ENCODE measurements at regions not wholly inside any gene's neighbourhood (a gene's known extent, or its start where the extent isn't known, plus 50 kb on each side); places are given as distances from the start of the nearest gene placed in this dataset.
A peak's percentile ranks its signal among the peaks of the same experiment; 100 is the strongest.

DNA sequence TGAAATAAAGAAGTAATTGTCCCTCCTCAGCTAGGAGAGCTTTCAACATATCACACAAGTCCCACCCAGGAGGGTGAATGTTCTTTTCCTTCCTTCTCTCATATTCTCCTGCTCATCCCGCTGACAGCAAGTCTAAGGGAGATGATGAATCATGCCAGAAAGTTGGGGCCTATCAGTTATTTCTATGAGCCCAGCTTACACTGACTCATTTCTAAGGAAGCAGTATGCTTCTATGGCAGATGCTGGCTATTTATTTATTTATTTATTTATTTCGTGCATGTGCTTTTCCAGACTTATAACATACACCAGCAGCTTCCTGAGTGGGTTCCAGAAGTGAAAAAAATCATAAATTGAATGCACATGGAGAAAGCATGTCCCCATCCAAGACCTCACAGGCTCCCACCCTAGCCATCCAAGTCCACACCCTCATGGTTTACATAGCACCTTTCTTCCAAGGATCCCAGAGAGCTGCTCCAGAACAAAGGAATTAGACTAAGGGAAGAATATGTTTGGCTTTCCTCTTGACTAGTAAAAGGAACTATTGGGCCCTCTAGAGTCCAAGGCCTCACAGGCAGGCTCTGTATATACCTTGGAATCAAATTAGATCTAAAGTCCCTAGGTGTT, 1074.2 kb upstream of the ZEB2 start:
- FAIRE-seq = no peak

DNA sequence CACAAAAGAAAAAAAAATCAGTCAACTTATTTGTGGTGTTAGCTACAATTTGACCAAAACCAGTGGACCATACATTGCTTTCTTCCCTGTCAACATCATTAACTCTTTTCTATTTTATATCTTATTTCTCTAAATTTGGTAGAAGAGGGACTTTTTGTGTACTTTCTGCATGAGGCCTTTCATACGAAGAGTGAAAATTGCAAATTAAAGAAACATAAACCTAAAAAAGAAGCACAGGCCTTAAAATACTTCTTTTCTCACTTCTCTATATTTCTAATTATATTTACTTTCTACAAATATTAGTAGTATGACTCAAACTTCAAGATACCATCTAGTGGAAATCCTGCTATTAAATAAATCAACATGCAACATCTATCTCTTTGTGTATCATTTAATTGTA, 1073.4 kb upstream of the ZEB2 start:
- FAIRE-seq = peak; percentile 11

DNA sequence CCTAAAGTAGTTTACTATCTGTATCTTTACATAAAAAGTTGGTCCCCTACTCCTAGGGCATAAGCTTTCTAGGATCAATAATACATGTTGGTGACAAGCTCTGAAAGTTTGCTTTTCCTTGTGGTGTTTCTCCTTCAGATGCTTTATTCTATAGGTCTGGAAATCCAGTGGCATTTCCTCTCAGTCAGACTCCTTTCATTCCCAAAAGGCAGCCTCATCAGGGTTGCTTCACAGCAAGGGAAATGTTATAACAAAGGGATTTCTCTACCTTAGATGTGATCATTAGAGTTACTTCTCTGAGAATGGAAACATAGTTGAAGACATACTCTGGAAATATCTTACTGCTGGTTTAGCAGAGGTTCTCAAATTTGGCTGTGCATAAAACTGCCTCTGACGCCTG, 1072.4 kb upstream of the ZEB2 start:
- FAIRE-seq = no peak

DNA sequence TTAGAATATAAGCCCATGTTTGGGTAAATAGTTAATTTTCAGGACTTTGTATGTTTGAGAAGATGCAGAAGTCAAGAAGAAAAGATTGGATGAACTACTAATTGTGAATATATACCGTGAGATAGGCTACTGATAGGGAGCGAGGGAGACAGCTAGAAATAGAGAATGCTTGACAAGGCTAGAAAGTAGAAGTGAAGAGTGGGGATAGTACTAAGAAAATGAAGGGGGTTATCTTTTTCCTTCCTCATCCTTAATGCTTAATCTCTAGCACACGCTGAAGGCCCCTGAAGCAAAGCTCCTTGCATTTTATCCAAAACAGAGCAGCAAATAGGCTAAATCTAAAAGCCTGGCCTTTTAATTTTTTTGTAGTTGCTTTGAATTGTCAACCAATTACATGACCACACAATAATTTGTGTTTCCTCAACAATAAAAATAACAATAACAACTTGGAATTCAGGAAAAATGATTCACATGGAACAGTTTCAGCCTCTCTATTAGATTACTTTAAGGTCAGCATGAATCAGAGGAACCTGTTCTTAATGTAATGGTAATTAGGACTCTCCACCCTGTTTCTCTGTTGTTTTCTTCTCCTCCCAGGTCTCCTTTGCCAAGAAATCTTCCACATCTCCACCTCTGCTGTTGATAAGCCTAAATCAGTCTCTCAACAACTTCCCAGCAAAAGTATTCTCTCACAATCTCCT, 1071.3 kb upstream of the ZEB2 start:
- no peak for FAIRE-seq

DNA sequence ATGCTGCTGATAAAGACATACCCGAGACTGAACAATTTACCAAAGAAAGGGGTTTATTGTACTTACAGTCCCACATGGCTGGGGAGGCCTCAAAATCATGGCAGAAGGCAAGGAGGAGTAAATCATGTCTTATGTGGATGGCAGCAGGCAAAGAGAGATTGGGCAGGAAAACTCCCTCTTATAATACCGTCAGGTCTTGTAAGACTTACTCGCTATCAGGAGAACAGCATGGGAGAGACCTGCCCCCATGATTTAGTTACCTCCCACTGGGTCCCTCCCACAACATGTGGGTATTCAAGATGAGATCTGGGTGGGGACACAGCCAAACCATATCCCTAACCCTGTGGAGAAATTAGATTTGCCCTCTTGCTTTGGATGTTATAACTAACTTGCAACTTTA, 1068.0 kb upstream of the ZEB2 start:
- no peak for FAIRE-seq

DNA sequence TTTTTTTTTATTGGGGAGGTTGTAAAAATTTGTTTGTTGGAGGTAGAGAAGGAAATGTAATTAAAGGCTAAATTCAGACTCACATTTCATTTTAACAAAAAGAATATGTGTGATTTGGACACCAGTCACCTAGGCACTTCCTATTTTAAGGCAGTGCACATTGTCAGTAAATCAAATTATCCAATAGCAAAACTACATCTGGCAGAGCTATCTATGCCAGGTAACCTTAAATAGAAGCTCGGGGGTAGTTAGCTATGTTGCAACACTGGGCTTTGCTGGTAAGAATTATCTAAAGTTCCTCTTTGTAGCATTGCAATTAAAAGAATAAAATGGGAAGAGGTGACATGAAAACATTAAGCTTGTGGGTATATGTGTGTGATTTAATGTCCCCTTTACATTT, 1064.4 kb upstream of the ZEB2 start:
- no peak for FAIRE-seq

DNA sequence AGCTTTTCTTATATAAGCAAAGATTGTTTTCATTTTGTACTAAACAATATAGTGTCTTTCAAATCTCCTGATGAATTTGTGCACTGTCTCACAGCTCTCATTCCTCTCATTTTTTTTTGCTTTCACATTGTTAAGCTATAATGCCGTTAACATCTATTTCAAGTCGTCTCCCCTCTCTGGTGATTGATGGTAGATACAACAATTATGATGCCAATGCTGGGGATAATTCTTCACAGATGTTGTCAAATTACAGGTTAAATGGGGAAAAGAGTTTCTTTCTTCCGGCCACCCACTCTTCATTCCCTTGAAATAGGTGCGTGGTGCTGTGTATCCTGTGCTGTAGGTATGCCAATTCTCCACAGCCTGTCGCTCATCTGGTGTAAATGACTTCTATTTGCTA, 1053.7 kb upstream of the ZEB2 start:
- no peak for FAIRE-seq

DNA sequence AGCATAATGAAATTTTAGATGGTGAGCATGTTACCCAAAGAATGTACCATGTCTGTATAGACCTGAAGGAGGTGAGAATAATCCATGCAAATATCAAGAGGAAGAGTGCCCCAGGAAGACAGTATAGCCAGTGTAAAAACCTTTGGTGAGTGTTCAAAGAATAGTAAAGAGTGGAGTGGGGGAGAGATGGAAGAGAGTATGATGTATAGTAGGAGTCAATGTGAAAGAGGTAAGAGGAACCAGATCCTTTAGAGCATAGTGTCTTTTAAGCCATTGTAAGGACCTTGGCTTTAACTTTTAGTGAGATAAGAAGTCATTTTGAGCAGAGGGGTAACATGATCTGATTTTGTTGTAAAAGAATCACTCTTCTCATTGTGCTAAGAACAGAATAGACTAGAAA, 1052.3 kb upstream of the ZEB2 start:
- FAIRE-seq = no peak

DNA sequence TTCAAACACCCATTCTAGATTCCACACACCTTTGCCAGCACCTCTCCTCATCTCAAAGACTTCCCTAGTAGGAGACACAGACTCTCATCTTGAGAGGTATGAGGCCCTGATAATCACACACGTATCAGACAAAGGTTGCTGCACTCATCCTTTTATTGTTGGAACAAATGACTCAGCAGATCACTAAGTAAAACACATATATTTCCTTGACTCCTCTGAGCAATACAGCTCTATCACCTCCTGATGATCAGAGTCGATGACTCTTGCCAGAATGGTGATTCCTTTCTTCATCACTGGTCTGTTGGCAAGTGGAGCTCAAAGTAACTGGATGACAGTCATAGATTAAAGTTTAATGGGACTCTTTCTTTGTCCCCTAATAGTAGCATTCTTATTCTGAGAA, 1049.2 kb upstream of the ZEB2 start:
- FAIRE-seq = no peak

DNA sequence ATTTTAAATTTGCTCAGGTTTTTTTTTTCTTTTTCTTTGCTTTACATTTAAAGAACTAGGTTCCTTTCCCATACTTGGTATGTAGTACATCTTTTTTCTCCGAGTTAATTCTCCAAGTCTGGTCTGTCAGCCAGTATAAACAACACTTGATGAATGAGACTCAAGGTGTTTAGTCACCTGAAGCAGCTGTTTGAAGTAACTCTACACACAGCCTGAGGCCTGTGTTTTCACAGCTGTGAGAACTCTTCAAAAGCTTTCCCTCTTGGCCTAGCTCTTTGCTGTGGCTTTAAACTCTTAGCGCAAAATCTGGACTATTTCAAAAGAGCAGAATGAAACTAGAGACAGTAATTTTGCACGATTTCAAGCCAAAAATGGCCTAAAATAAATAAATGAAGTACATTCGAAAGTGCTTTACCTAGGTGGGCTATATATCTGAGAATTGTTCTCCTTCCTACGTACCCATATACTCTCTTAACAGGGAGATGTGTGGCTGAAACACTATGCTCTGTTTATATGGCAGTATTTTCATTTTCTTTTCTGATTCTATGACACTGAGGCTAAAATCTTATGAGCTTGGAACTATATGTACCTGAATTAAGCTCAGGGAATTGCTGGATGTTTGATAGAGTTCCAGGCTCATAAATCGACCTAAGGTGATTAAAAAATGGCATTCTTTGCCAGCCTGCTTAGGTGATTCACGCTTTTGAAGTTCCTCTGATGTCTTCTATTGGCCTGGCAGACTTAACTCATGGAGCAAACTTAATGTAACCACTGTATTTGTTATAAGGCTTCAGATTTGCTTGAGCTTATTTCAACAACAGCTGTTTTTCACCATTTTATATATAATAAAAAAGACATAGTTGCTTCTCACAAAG, 1044.1 kb upstream of the ZEB2 start:
- no peak for FAIRE-seq

DNA sequence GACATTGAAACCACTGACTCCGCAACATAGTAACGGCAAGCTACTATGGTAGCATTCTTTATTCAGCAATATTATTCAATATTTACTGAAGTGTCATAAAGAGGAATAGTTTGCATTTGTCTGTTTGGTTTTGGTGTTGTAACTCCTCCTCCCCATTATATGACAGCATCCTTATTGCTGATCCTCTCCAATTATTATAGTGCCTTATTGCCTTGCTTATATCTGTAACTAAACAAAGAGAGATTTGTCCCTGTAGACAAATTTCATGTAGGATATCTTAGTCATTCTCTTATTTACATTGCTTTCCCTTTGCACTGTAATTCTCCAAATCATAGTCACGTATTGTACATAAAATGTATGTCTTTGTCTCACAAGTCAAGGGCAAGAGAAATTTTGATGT, 1041.2 kb upstream of the ZEB2 start:
- no peak for FAIRE-seq

DNA sequence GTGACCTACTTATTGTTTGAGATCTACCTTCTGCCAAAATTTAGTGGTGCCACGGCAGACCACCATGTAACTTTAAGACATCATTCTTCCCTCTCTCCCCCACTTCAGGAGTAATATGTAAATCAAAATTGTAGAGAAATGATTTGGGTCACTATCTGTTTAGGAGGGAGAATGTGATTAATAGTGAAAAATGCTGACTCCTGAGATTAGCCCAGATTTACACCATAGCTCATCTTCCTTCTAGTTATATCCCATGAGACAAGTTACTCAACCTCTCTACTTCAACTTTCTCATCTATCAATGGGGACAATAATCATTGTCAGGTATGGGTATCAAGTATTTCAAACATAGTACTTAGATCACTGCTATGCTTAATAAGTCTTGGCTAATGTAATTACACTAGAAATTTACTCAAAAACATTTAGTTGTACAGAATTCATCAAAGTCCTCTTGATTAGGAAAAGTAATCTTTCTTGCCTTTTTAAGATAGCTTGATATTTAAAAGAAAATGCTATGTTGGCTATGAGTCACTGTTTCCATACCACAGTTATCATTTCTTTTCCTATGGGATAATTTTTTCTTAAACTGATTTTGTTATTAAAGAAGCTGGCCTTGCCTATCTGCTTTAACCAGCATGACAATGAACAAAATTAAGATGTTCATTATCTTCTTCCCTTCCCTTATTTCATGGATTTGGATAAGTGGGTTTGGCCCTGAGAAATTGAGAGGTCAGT, 1038.9 kb upstream of the ZEB2 start:
- no peak for FAIRE-seq

DNA sequence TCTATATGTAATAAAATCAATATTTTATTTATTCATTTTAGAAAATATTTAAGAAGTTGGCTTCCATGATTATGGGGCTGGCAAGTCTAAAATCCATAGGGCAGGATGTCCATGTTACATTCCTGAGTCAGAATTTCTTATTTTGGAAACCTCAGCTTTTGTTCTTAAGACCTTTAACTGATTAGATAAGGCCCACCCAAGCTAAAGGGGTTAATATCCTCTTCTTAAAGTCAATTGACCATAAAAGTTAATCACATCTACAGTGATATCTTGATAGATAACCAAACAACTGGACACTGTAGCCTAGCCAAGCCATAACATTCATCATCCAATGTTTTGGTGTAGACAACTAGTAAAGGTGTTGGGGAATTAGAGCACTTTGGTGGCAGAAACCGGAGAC, 1035.4 kb upstream of the ZEB2 start:
- FAIRE-seq = no peak

DNA sequence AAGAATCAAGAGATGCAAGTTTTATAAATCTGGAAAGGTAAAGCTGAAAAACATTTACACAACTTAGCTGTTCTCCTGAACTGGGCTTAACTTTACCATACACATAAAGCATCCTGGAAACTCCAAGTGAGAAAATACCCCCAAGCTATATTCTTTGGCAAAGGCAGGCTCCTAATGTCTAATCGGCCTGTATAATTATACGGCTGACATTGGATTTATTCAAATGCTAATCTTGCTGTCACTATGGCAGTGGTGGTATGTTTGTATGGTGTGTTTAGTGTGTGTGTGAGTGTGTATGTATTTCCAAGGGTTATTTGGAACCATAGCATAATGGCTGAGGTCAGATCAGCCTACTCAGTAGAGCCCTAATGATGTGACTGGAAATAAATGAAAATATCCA, 1031.8 kb upstream of the ZEB2 start:
- FAIRE-seq = no peak

DNA sequence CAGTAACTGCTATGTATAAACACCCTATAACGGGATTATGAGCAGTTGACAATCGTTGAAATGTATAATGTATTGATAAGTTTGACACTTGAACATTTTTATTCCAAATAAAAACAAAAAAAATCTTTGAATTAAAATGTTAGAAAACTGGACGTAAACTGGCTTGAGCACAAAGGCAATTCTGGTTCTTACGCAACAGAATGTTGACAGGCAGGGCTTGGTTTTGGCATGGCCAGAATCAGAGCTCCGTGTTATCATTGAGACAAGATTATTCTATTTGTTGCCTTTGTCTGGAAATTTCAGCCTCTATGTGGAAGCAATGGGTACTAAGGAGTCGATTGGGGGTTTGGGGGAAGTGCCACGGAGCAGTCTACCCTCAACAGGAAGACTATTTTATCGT, 1028.6 kb upstream of the ZEB2 start:
- FAIRE-seq = no peak

DNA sequence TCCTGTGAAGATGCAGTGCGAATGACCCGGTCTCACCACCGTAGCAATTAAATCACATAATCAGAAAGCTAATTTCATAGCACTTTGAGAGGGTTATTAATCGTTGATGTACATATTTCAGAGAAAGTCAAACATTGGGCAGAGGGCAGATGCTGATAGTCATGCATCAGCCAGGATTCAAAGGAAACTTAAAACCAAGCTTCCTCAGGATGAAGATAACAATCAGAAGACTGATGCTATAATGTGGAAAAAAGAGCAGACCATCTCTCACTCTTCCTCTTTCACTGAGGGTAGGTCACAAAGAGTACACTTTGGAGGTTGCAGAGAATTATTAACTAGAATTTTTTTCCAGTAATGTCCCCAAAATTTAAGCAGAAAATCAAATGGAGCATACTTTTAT, 1027.7 kb upstream of the ZEB2 start:
- no peak for FAIRE-seq

DNA sequence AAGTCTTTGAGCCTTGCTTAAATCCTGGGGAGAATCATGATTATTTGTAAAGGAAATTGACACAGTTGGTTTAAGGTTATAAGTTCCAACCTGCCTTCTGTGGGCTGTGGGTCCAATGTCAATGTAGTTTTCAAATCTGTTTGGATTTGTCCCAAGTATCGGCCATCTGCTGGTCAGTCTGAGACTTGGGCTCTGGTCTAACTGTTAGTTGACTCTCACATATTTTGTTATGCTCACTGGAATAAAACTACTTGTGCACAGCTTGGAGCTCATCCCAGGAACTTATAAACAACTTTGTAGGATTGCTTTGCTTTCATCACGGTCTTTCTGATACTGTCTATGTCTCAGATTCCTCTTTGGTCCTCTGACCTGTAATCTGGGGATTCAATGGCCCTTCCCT, 1026.2 kb upstream of the ZEB2 start:
- FAIRE-seq = no peak

DNA sequence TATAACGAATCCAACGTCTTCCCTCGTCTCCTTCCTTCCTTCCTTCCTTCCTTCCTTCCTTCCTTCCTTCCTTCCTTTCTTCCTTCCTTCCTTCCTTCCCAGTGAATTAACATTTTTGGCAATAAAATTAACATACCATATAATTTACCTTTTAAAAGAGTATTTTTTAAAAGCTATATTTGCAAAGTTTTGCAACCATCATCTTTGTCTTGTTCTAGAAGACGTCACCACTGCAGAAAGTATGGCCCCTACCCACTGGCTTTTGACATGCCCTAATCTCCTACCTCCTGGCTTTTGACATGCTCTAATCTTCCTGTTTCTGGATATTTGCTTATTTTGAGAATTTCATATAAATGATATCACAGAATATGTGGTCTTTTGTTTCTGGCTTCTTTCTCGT, 1023.9 kb upstream of the ZEB2 start:
- FAIRE-seq = no peak

DNA sequence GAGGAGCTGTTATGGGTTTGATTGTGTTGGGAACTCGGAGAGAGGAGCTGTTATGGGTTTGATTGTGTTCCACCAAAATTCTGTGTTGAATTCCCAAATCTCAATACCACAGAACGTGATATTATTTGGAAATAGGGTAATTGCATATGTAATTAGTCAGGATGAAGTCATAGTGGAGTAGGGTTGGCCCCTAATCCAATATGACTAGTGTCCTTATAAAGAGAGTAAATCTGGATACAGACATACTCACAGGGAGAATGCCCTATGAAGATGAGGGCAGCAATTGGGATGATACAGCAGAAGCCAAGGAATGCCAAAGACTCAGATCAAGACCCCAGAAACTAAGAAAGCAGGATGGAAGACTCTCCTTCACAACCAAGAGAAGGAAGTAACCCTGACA, 1023.2 kb upstream of the ZEB2 start:
- FAIRE-seq = no peak

DNA sequence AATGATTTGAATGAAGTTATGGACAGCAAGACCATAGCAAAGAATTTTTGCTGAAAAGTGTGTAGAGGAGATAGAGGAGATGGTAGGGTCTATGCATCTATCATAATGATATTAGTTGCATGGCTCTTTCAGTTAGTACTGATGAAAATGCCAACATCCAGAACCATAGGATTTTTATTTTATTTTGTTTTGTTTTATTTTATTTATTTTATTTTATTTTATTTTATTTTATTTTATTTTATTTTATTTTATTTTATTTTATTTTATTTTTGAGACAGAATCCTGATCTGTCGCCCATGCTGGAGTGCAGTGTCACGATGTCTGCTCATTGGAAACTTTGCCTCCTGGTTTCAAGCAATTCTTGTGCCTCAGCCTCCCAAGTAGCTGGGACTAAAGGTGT, 1021.1 kb upstream of the ZEB2 start:
- no peak for FAIRE-seq

DNA sequence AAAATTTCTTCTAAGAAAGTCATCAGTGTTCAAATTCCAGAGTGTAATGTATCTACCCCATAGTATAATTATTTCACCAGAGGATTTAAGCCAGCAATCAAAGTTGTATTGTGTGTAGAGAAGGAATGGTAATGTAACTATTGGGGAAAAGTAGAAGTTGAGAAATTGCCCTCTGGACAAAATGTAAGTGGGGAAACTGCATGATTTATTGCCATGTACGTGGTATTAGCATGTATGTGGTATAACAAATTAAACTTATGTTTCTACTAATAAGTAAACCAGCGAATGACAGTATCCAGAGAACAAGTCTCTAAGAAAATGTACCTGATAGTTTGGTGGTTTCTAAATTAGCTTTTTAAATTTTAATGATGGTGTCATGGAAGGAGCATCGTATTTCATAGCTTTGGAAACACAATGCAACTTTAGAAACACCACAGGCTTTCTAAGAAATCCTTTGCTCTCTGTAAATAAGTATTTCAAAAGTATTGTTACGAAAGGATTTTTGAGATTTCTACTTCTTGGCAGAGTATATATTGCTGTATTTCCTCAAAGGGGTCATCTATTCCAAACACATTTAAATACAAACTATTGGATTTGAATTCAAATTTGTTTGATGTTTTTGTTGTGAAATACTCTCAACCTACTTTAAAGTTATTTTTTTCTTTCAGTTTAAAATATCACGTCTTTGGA, 1018.9 kb upstream of the ZEB2 start:
- no peak for FAIRE-seq

DNA sequence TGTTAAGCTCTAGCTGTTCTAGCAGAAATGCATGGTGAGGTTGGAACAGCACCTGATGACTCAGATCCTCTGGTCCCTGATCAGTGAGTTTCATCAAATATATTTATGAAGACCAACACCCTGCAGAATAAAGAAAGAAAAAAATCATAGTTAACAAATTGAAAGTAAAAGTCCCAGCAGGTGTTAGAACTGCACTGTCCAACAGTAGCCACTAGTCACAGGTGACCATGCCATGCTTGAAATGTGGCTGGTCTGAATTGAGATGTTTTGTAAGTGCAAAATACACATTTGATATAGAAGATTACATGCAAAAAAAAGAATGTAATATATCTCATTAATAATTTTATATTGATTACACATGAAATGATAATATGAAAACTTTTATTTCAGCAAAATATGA, 1010.7 kb upstream of the ZEB2 start:
- peak; percentile 20 for FAIRE-seq

DNA sequence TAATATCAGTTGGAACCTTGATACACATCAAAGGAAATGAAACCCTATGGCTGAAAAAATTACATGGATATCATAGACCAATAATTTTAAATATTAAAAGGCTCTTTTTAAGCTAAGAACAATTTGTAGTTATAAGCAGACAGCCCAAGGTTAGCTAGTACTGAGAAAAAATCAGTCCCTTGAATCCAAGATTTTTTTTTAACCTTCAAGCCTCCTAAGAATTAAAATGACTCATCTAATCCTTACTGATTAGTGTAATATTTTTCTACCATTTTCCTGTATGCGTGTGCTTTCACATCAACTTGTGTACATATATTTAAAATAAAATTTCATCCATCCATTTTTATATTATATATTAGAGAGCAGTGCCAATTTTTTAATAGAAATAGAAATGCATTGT, 1004.9 kb upstream of the ZEB2 start:
- FAIRE-seq = peak; percentile 25

Data from TTC549 (cell line).